ENCODE measurements at regions not wholly inside any gene's neighbourhood (a gene's known extent, or its start where the extent isn't known, plus 50 kb on each side); places are given as distances from the start of the nearest gene placed in this dataset.

DNA sequence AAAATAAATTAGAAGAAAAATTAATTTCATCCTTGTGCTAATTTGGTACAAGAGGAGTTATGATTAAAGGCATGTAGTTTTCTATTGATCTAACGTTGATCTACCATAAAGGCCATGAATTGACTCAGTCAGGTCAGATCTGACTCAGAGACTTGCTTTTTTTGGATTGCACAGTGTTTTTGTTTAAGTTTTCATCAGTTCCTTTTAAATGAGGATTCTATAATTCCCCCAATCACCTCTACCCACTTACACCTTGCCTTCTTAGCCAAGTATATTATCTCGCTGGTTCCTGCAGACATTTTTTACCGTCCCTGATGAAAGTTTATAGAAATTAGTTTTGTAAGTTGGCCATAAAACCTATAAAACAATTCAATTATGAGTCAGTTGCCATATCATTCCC lies 132.4 kb upstream of the PALS2 start:
- no peak for TF ChIP-seq POLR2A (IDR thresholded peaks at IDR 0.05)
- TF ChIP-seq, protein P1, sequence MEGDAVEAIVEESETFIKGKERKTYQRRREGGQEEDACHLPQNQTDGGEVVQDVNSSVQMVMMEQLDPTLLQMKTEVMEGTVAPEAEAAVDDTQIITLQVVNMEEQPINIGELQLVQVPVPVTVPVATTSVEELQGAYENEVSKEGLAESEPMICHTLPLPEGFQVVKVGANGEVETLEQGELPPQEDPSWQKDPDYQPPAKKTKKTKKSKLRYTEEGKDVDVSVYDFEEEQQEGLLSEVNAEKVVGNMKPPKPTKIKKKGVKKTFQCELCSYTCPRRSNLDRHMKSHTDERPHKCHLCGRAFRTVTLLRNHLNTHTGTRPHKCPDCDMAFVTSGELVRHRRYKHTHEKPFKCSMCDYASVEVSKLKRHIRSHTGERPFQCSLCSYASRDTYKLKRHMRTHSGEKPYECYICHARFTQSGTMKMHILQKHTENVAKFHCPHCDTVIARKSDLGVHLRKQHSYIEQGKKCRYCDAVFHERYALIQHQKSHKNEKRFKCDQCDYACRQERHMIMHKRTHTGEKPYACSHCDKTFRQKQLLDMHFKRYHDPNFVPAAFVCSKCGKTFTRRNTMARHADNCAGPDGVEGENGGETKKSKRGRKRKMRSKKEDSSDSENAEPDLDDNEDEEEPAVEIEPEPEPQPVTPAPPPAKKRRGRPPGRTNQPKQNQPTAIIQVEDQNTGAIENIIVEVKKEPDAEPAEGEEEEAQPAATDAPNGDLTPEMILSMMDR (IDR thresholded peaks at IDR 0.05), result no peak

Data from thyroid gland (tissue), 4 donors.